ENCODE measurements at regions not wholly inside any gene's neighbourhood (a gene's known extent, or its start where the extent isn't known, plus 50 kb on each side); places are given as distances from the start of the nearest gene placed in this dataset.
"Not testable (repeated sequence)": the region's sequence is repeated elsewhere in the genome, so short reads cannot be mapped to it uniquely, and the experiment has no call there.

GRCh38 chr2:40962026-40962425, 510.1 kb upstream of the SLC8A1 start:
- DNase-seq, result no peak

- no peak for DNase-seq
These were observed 512.8 kb upstream of the SLC8A1 start for GRCh38 chr2:40964509-40965250.

- no peak for DNase-seq
These were observed 515.6 kb upstream of the SLC8A1 start for GRCh38 chr2:40967451-40967850.

GRCh38 chr2:40975151-40975550, 523.3 kb upstream of the SLC8A1 start:
- no peak for DNase-seq

- DNase-seq, result no peak
These were observed 545.5 kb upstream of the SLC8A1 start for GRCh38 chr2:40997362-40997761.

GRCh38 chr2:41000374-41000773, 548.5 kb upstream of the SLC8A1 start:
- no peak for DNase-seq

- DNase-seq, result no peak
These were observed 549.0 kb upstream of the SLC8A1 start for GRCh38 chr2:41000906-41001305.

- no peak for DNase-seq
These were observed 552.8 kb upstream of the SLC8A1 start for GRCh38 chr2:41004700-41005099.

GRCh38 chr2:41020358-41020757, 568.5 kb upstream of the SLC8A1 start:
- no peak for DNase-seq

- DNase-seq, result no peak
These were observed 572.9 kb upstream of the SLC8A1 start for GRCh38 chr2:41024816-41025215.

- DNase-seq, result peak in 1 of 5 donors; percentile 1
These were observed 574.7 kb upstream of the SLC8A1 start for GRCh38 chr2:41026613-41027012.

- DNase-seq, result no peak
These were observed 575.2 kb upstream of the SLC8A1 start for GRCh38 chr2:41027095-41027494.

GRCh38 chr2:41031282-41031681, 579.4 kb upstream of the SLC8A1 start:
- no peak for DNase-seq

GRCh38 chr2:41032715-41033114, 580.8 kb upstream of the SLC8A1 start:
- no peak for DNase-seq

- DNase-seq, result no peak
These were observed 581.2 kb upstream of the SLC8A1 start for GRCh38 chr2:41033127-41033526.

- DNase-seq, result no peak
These were observed 586.5 kb upstream of the SLC8A1 start for GRCh38 chr2:41038408-41038807.

- DNase-seq, result not testable (repeated sequence)
These were observed 587.9 kb upstream of the SLC8A1 start for GRCh38 chr2:41039750-41040149.

- DNase-seq, result no peak
These were observed 589.1 kb upstream of the SLC8A1 start for GRCh38 chr2:41040782-41041520.

- DNase-seq, result no peak
These were observed 590.5 kb upstream of the SLC8A1 start for GRCh38 chr2:41042343-41042742.

GRCh38 chr2:41061356-41061755, 609.5 kb upstream of the SLC8A1 start:
- DNase-seq, result no peak

GRCh38 chr2:41062336-41062735, 610.4 kb upstream of the SLC8A1 start:
- no peak for DNase-seq

GRCh38 chr2:41066168-41066567, 614.3 kb upstream of the SLC8A1 start:
- DNase-seq, result no peak

- no peak for DNase-seq
These were observed 616.9 kb upstream of the SLC8A1 start for GRCh38 chr2:41068740-41069139.

- DNase-seq, result no peak
These were observed 626.5 kb upstream of the SLC8A1 start for GRCh38 chr2:41078341-41078740.
